HL-60 (cell line): ENCODE measurements at regions not wholly inside any gene's neighbourhood (a gene's known extent, or its start where the extent isn't known, plus 50 kb on each side); places are given as distances from the start of the nearest gene placed in this dataset.

Source experiments
- CTCF ChIP-seq: IDR thresholded peaks from one replicate; pipeline ENCODE4 v1.5.1; 2011; ENCODE audit warnings: low read length, control low read depth, inconsistent platforms; ENCODE audit not compliant: insufficient read depth
- POLR2AphosphoS5 ChIP-seq: IDR thresholded peaks from 2 replicates; pipeline ENCODE4 v1.6.1; 2012; ENCODE audit warnings: low read depth
- TF ChIP-seq, protein P1 (sequence below): IDR thresholded peaks from 2 replicates; pipeline ENCODE4 v1.6.1; 2012; ENCODE audit warnings: low read depth; ENCODE audit not compliant: insufficient replicate concordance

- TF ChIP-seq CTCF, result no peak
- no peak for TF ChIP-seq POLR2AphosphoS5
- TF ChIP-seq, protein P1, sequence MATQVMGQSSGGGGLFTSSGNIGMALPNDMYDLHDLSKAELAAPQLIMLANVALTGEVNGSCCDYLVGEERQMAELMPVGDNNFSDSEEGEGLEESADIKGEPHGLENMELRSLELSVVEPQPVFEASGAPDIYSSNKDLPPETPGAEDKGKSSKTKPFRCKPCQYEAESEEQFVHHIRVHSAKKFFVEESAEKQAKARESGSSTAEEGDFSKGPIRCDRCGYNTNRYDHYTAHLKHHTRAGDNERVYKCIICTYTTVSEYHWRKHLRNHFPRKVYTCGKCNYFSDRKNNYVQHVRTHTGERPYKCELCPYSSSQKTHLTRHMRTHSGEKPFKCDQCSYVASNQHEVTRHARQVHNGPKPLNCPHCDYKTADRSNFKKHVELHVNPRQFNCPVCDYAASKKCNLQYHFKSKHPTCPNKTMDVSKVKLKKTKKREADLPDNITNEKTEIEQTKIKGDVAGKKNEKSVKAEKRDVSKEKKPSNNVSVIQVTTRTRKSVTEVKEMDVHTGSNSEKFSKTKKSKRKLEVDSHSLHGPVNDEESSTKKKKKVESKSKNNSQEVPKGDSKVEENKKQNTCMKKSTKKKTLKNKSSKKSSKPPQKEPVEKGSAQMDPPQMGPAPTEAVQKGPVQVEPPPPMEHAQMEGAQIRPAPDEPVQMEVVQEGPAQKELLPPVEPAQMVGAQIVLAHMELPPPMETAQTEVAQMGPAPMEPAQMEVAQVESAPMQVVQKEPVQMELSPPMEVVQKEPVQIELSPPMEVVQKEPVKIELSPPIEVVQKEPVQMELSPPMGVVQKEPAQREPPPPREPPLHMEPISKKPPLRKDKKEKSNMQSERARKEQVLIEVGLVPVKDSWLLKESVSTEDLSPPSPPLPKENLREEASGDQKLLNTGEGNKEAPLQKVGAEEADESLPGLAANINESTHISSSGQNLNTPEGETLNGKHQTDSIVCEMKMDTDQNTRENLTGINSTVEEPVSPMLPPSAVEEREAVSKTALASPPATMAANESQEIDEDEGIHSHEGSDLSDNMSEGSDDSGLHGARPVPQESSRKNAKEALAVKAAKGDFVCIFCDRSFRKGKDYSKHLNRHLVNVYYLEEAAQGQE, result no peak
Measured at GRCh38 chrX:16440446-16440845, 209.5 kb upstream of the S100G start.
